GM12874 (cell line): ENCODE measurements at regions not wholly inside any gene's neighbourhood (a gene's known extent, or its start where the extent isn't known, plus 50 kb on each side); places are given as distances from the start of the nearest gene placed in this dataset.

Experiments
- TF ChIP-seq, protein P1 (sequence below): IDR thresholded peaks from 2 replicates; pipeline ENCODE4 v1.5.1; 2011; ENCODE audit warnings: low read depth, mild to moderate bottlenecking, control low read depth, low read length, moderate library complexity; ENCODE audit not compliant: insufficient read depth

DNA sequence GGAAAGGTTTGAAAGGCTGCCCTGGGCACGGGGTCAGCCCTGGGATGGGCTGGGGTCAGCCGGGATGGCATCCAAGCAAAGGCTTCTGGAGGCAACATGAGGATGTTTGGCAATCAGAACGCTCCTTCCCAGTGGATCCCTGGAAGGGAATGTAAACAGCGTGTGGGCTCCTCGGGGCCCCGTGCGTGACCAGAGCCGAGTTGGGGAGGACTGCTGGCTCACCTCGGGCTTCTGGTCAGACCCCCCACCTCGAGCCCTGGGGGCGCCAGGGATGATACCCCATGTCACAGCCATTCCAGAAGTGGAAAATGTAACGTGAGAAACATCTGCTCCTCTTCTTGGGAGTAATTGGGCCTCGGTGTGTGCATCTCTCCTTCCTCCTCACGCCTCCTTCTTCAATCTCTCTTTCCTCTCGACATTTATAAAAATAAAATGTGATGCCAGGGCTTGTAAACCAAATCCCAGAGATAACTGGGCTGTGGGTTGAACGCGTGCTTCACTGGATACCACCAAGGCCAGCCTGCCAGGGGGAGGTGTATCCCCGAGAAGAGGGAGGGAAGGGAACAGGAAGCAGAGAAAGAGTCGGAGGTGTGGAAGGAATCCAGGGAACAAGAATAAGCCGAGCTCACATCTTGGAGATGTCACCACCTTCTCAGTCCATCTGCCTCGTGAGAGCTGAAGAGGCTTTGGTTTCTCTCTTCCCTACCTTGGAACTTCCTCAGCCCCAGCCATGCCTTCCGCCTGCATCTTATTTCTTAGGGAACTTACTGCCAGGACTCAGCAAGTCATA lies 144.8 kb downstream of the NUAK1 start:
- TF ChIP-seq, protein P1, sequence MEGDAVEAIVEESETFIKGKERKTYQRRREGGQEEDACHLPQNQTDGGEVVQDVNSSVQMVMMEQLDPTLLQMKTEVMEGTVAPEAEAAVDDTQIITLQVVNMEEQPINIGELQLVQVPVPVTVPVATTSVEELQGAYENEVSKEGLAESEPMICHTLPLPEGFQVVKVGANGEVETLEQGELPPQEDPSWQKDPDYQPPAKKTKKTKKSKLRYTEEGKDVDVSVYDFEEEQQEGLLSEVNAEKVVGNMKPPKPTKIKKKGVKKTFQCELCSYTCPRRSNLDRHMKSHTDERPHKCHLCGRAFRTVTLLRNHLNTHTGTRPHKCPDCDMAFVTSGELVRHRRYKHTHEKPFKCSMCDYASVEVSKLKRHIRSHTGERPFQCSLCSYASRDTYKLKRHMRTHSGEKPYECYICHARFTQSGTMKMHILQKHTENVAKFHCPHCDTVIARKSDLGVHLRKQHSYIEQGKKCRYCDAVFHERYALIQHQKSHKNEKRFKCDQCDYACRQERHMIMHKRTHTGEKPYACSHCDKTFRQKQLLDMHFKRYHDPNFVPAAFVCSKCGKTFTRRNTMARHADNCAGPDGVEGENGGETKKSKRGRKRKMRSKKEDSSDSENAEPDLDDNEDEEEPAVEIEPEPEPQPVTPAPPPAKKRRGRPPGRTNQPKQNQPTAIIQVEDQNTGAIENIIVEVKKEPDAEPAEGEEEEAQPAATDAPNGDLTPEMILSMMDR: no peak

DNA sequence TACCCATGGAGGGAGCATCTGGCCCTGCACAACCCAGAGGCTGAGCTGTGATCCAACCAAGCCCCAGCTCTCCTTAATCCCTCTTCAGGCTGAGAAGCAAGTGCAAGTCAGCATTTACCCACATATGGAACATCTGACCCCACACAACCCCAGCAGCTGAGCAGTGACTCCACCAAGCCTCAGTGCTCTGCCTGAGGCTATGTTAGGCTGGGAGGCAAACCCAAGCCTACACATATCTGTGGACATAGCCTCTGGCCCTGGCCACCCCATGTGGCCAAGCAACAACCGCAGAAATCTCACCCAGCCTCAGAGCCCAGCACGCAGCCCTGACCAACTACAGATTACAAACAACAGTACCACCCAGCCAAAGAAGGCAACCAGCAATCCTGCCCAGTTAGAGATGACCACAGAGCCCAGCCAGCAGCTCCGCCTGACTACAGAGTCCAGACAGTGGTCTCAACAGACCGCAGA lies 142.8 kb downstream of the NUAK1 start:
- TF ChIP-seq, protein P1: no peak

DNA sequence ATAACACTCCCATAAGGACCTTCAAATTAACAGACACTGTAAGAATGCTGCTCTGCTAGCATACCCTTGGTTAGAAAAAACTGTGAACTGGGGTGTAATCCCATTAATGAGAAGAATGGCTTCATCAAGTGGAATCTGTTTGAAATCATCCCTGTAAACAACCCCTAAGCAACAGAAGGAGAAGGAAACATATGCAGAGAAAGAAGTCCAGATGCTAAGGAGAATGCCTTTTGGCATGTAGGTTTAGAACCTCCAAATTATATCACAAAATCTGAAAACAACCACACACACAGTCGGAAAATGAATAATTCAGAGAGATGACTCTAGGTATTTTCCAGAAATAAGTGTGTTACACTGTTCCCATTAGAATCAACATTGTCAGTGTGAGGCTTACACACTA lies 140.2 kb downstream of the NUAK1 start:
- TF ChIP-seq, protein P1: no peak

DNA sequence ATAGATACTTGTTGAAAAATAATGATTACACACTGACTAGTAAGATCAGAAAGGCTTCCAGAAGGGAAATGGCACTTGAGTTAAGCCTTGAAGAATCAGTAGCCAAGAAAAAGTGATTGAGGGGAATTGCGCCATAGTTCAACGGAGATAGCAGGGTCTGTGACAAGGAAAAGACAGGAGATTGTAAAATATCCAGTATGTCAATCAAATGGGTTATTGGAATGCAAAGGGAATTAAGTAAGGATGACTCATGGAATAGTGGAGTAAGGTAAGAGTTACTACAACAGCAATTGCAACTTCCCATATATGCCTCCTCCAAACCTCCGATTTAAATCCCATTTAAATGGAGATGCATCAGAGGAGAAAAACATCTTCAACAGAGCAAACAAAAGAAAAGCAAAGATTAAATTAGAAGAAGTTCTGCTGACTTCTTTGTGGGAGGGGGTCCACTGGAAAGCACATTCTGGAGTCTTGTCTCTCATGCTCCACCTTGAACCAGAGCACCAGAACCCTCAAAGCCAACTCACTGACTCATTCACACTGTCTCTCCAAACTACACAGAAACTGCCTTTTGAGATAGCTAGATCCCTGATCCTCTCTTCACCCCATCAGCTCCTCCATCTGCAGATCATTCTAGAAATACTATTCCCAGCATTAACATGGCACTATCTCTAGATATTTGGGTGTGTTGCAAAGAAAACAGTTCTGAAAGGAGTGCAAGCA lies 138.2 kb downstream of the NUAK1 start:
- TF ChIP-seq, protein P1: no peak

DNA sequence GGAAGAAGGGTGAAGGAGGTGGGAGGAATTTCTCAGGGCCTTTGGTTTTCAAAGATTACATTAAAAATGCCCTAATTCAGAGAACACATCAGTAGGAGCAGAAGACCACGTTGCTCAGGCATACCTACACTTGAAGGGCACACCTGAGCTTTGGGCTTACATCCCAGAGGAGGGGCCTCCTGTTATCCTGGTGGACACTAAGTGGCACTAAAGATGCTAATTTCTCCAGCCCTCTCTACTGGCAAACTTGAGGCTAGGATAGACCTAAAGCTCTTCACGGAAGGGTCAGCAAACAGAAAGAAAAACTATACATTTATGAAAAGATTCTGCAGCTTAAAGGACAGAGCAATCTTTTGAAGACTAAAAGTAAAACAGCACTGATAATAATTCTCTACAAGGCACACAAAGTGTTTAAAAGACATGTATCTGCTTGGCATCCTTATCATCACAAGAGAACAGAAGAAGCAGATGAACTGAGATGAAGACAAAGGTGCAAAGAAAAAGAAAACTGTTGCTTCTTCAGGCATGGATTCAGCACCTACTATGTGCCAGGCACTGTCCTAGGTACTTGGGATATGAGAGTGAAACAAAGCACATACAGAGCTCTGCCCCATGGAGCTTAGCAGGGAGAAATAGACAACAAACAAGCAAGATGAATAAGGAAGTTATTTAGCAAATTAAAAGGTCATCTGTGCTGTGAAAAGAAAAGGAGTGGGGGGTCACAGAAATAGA lies 137.5 kb downstream of the NUAK1 start:
- TF ChIP-seq, protein P1: no peak

DNA sequence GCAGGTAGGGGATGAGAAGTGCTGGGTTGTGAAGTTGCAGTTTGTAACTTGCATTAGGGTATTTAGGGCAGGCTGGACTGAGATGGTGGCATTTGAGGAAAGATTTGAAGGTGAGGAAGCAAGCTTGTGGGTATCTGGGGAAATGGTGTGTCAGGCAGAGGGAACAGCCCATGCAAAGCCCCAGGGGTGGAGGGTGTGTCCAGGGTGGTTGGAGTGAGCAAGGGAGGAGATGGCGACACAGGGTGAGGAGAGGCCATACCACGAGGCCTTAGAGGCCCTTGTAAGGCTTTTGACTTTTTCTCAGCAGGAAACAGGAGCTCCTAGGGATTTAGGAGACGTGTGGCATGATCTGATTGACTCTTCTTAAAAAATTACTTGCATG lies 136.9 kb downstream of the NUAK1 start:
- TF ChIP-seq, protein P1: no peak

DNA sequence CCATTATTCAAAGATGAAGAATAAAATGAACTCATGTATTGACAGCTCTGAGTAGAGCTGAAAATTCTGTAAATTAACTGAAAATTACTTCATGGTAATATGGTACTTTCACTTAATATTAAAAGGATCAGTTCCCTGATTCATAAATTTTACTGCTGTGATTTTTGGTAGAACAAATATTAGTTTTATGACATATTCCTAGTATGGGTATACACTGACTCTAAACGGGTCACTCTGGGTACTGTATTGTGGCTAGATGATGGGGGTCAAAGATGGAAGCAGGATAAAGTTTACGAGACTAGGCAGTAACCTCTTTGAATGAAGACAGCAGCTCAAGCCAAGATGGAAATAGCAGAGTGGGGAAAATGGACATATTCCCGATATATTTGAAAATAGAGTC lies 135.5 kb downstream of the NUAK1 start:
- TF ChIP-seq, protein P1: no peak
